Ascending aorta (tissue), 2 donors: ENCODE measurements at regions not wholly inside any gene's neighbourhood (a gene's known extent, or its start where the extent isn't known, plus 50 kb on each side); places are given as distances from the start of the nearest gene placed in this dataset.

Experiments
- DNase-seq, 2 donors: peaks; one replicate each; pipeline ENCODE4 v3.0.0-alpha.2; 2019; ENCODE audit warnings: low spot score in 2 of 2
- H3K27ac ChIP-seq, 2 donors: fragments of 200-600 bp; sonication (generic); one replicate each; pipeline ENCODE4 v1.5.1; 2016 to 2017; ENCODE audit warnings: mild to moderate bottlenecking in 1 of 2
- H3K27me3 ChIP-seq: fragments of 200-600 bp; sonication (generic); one replicate; pipeline ENCODE4 v1.5.1; 2017
- H3K36me3 ChIP-seq, 2 donors: fragments of 200-600 bp; sonication (generic); one replicate each; pipeline ENCODE4 v1.5.1; 2016
- H3K4me1 ChIP-seq, 2 donors: fragments of 200-600 bp; sonication (generic); one replicate each; pipeline ENCODE4 v1.5.1; 2016 to 2017; ENCODE audit warnings: mild to moderate bottlenecking in 1 of 2
- H3K4me3 ChIP-seq, 2 donors: fragments of 200-600 bp; sonication (generic); one replicate each; pipeline ENCODE4 v1.5.1; 2016 to 2017; ENCODE audit warnings: mild to moderate bottlenecking in 1 of 2
- H3K9me3 ChIP-seq, 2 donors: fragments of 200-600 bp; sonication (generic); one replicate each; pipeline ENCODE4 v1.5.1; 2016
- intact Hi-C: fragments of 100-400 bp; cut with DNase I; formaldehyde crosslinking; loops from one replicate; pipeline ENCODE4 v1.15.1; 2023
- TF ChIP-seq, protein P1 (sequence below), 3 experiments: fragments of 200-600 bp in 2 of 3; fragments of 450-650 bp in 1 of 3; sonication (generic) in 2 of 3; IDR thresholded peaks; one replicate each; pipeline ENCODE4 v1.5.1; 2016 to 2019; ENCODE audit warnings: antibody characterized with exemption in 3 of 3, mild to moderate bottlenecking in 1 of 3, moderate library complexity in 1 of 3

DNA sequence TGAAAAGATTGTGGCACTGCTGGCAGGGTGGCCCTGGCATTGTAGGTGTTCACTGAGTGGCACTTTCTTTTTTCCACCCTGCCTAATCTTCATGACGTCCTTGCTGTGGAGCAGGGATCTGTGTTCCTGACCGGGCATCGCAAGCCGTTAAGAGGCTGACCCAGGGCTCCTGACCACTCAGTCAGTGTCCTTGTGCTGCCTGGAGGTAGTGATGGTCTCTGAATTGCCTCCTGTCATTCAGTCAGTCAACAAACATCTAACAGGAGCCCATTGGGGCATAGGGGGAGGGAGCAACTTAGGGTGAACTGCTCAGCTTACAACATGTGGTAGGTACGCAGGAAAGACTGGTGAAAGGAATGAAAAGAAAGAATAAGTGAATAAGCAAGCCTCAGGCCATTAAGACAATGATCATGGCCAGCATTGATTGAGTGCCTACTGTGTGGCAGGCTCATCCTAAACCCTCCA is 152.0 kb downstream of the CEBPB start:
- DNase-seq: no peak
- Histone ChIP-seq H3K9me3 (no peaks in the 10 kb centered on the region), H3K36me3 (no peaks in the 10 kb centered on the region), H3K4me1 (peaks cover 0 to 22% of the 10 kb centered on the region in 2 donors), H3K4me3 (no peak overlapping the region), H3K27ac (no peak overlapping the region), H3K27me3 (no peaks in the 10 kb centered on the region)
- TF ChIP-seq, protein P1, sequence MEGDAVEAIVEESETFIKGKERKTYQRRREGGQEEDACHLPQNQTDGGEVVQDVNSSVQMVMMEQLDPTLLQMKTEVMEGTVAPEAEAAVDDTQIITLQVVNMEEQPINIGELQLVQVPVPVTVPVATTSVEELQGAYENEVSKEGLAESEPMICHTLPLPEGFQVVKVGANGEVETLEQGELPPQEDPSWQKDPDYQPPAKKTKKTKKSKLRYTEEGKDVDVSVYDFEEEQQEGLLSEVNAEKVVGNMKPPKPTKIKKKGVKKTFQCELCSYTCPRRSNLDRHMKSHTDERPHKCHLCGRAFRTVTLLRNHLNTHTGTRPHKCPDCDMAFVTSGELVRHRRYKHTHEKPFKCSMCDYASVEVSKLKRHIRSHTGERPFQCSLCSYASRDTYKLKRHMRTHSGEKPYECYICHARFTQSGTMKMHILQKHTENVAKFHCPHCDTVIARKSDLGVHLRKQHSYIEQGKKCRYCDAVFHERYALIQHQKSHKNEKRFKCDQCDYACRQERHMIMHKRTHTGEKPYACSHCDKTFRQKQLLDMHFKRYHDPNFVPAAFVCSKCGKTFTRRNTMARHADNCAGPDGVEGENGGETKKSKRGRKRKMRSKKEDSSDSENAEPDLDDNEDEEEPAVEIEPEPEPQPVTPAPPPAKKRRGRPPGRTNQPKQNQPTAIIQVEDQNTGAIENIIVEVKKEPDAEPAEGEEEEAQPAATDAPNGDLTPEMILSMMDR (IDR thresholded peaks at IDR 0.05): no peak
- intact Hi-C loops: no loop called here

DNA sequence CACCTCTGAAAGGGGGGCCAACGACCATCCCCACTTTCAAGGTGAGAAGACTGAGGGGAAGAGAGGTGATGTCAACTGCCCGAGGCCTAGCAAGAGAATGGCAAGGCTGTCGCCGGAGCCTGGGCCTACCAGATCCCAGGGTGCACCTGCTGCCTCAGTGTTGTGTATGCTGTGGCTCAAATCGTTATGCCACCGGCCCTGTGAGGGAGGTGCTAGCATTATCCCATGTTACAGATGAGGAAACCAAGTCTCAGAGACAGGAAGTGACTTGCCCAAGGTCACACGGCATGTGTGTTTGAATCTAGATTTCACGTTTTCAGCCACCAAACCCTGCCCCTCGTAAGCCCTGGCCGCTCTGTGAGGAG is 152.5 kb downstream of the CEBPB start:
- Histone ChIP-seq H3K4me1 (peaks cover 0 to 22% of the 10 kb centered on the region in 2 donors), H3K27me3 (no peaks in the 10 kb centered on the region), H3K9me3 (no peaks in the 10 kb centered on the region), H3K4me3 (no peak overlapping the region), H3K36me3 (no peaks in the 10 kb centered on the region), H3K27ac (no peak overlapping the region)
- no peak for DNase-seq
- TF ChIP-seq, protein P1 (IDR thresholded peaks at IDR 0.05): no peak
- intact Hi-C loops: no loop called here

DNA sequence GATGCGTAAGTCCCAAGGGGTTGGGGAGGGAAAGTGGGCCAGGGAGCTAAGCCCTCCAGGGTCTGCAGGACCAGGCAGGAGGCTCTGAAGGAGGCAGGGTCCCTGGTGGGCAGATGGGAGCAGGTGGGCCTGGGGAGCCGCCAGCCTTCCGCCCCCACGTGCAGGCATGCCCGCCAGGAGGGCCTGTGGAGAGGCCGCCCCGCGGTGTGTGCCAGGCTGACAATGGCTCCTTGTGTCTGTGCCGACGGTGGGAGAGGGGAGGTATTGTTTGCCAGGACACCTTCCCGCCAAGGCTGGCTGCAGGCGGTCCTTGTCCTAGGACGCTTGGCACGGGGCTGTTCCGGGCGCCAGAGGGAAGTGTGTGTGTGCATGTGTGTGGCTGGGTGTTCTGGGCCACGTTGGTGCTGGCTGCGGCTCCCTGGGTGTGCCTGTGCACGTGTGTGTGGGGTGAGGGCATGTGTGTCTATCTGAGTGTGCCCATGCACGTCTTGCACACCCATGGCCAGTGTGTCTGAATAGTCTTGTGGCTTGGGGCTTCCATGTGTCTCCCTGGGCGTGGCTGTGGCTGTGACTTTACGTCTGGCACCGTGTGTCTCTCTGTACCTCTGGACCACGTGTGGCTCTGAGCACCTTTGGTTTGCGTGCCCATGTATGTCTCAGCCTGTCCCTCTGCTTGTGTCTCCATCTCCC is 153.0 kb downstream of the CEBPB start:
- intact Hi-C loops: no loop called here
- Histone ChIP-seq H3K36me3 (no peaks in the 10 kb centered on the region), H3K9me3 (no peaks in the 10 kb centered on the region), H3K27me3 (no peaks in the 10 kb centered on the region), H3K27ac (no peak overlapping the region), H3K4me3 (no peak overlapping the region), H3K4me1 (peaks cover 0 to 22% of the 10 kb centered on the region in 2 donors)
- TF ChIP-seq, protein P1 (IDR thresholded peaks at IDR 0.05): no peak
- no peak for DNase-seq

DNA sequence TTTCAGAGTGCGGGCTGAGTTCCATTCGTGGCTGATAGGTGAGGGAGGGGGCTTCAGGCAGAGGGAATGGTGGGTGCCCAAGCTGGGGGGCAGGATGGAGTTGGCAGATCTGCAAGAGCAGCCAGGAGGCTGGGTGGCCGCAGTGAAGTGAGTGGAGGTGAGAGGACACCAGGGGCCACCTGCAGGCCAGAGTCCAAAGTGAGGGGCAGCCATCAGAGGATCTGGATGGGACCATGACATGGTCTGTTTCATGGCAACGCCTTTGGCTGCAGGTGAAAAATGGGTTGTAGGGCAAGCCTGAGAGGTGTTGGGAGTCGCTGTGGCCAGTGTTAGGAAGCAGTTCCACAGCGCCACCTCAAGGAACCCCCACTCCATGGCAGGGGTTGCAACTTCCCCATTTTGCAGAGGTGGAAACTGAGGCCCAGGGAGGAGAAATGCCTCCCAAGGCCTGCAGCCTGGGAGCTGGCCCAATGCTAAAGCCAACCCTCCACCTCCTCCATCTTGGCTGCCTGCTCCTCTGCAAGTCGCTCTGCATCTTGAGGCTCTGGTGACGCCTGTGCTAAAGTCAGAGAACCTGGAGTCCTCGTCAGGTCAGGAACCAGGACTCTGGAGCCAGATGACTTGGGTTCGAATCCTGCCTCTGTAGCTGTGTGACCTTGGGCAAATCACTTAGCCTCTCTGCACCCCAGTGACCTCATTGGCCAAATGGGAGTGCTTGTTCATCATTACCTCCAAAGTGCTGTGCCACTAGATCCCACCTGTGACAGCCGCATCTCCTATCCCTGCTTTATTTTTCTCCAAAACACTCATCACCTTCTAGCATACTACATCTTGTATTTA is 153.8 kb downstream of the CEBPB start:
- Histone ChIP-seq H3K27ac (no peak overlapping the region), H3K36me3 (no peaks in the 10 kb centered on the region), H3K9me3 (no peaks in the 10 kb centered on the region), H3K27me3 (no peaks in the 10 kb centered on the region), H3K4me1 (peaks cover 0 to 22% of the 10 kb centered on the region in 2 donors), H3K4me3 (no peak overlapping the region)
- intact Hi-C loops: no loop called here
- TF ChIP-seq, protein P1 (IDR thresholded peaks at IDR 0.05): no peak
- DNase-seq: no peak

DNA sequence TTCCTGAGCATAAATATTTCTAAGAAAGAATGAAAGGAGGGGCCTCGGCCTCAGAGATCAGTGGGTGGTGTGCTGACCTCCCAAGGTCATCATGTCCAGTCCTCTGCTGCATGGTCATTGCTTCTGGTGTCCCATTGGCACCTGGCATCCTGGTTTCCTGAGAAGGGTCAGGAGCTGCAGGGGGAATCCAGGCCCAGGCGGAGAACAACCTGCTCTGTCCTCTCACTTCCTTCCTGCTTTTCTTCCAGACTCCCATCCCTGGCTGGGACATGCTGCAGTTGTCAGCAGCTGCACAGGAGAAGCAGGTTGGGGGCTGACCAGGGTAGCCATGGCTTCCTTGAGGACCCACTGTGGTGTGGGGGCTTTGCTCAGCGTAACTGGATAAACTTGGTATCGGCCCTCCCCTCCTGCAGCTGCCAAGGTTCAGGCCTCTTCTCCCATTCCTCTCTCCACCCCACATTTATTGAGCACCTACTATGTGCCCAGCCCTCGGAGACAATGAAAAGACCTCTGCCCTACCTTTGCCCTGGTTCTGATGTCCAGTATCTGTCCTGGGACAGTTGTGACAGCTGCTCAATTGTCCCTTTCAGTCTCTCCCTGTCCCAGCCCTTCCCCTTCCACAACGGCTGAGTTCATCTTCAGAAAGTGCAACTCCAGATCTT is 155.2 kb downstream of the CEBPB start:
- DNase-seq: no peak
- TF ChIP-seq, protein P1 (IDR thresholded peaks at IDR 0.05): no peak
- H3K9me3 ChIP-seq: no peaks in the 10 kb centered on the region
- H3K27me3 ChIP-seq: no peaks in the 10 kb centered on the region
- intact Hi-C loops: no loop called here
- H3K4me3 ChIP-seq: peak overlapping the region; percentile 27 to 44
- H3K27ac ChIP-seq: peak overlapping the region; percentile 66 to 77
- no peaks in the 10 kb centered on the region for H3K36me3 ChIP-seq
- H3K4me1 ChIP-seq: peaks cover 0 to 22% of the 10 kb centered on the region in 2 donors
